HEK293 (cell line): ENCODE measurements at regions not wholly inside any gene's neighbourhood (a gene's known extent, or its start where the extent isn't known, plus 50 kb on each side); places are given as distances from the start of the nearest gene placed in this dataset.

ENCODE experiments used
- CTCF ChIA-PET: fragments of 350-600 bp; formaldehyde crosslinking; extraction: SDS; loops from one replicate; lab custom pipeline; 2021; ENCODE audit warnings: antibody characterized with exemption; lab: Yijun Ruan, JAX
- POLR2A ChIA-PET: fragments of 300-600 bp; formaldehyde crosslinking; extraction: SDS; loops from one replicate; lab custom pipeline; 2020; ENCODE audit warnings: antibody characterized with exemption, inconsistent platforms; lab: Yijun Ruan, JAX
- H3K27ac ChIP-seq: fragments of 200-500 bp; sonication (Bioruptor generic); 2 replicates; pipeline ENCODE4 v1.5.1; 2014; ENCODE audit warnings: low read depth, low read length, control low read depth, inconsistent platforms; ENCODE audit errors: extremely low read depth
- H3K36me3 ChIP-seq, 2 experiments: fragments of 200-500 bp in 1 of 2; sonication (Bioruptor generic) in 1 of 2; 1 replicate in 1 of 2; 2 replicates in 1 of 2; pipeline ENCODE4 v1.5.1; 2014 to 2017; ENCODE audit warnings: inconsistent platforms in 2 of 2, low read length in 2 of 2; ENCODE audit not compliant: control insufficient read depth in 2 of 2, insufficient read depth in 1 of 2
- H3K4me1 ChIP-seq: fragments of 200-500 bp; sonication (Bioruptor generic); 2 replicates; pipeline ENCODE4 v1.5.1; 2014; ENCODE audit warnings: mild to moderate bottlenecking, low read length, inconsistent platforms; ENCODE audit not compliant: control insufficient read depth, insufficient read depth
- H3K4me3 ChIP-seq: 2 replicates; pipeline ENCODE4 v1.5.1; 2011; ENCODE audit warnings: low read depth, mild to moderate bottlenecking, control low read depth, low read length, moderate library complexity
- H3K9me3 ChIP-seq: fragments of 200-500 bp; sonication (Bioruptor generic); 2 replicates; pipeline ENCODE4 v1.5.1; 2014; ENCODE audit warnings: low read depth, low read length, inconsistent platforms; ENCODE audit not compliant: control insufficient read depth, insufficient read depth
- CTCF ChIP-seq: fragments of 450-650 bp; formaldehyde crosslinking; IDR thresholded peaks from 2 replicates; pipeline ENCODE4 v1.5.1; 2016; ENCODE audit warnings: missing biosample characterization, missing genetic modification characterization
- ELK4 ChIP-seq: IDR thresholded peaks from 2 replicates; pipeline ENCODE4 v1.6.1; 2011; ENCODE audit warnings: mild to moderate bottlenecking, low read depth, low read length, borderline replicate concordance
- HOXC10 ChIP-seq: sonication (generic); formaldehyde crosslinking; IDR thresholded peaks from 2 replicates; pipeline ENCODE4 v1.8.1; 2023; ENCODE audit warnings: mild to moderate bottlenecking, missing genetic modification reagents
- MZF1 ChIP-seq: fragments of 450-650 bp; formaldehyde crosslinking; IDR thresholded peaks from 2 replicates; pipeline ENCODE4 v1.5.1; 2017; ENCODE audit warnings: missing biosample characterization, missing genetic modification characterization, borderline replicate concordance
- SALL2 ChIP-seq: fragments of 450-650 bp; formaldehyde crosslinking; IDR thresholded peaks from 2 replicates; pipeline ENCODE4 v1.5.0; 2017; ENCODE audit warnings: missing biosample characterization, mild to moderate bottlenecking, missing genetic modification characterization, borderline replicate concordance
- ZBTB8A ChIP-seq: fragments of 450-650 bp; formaldehyde crosslinking; IDR thresholded peaks from 2 replicates; pipeline ENCODE4 v1.5.1; 2016; ENCODE audit warnings: missing biosample characterization, missing genetic modification characterization
- ZNF140 ChIP-seq: fragments of 450-650 bp; formaldehyde crosslinking; IDR thresholded peaks from 2 replicates; pipeline ENCODE4 v1.5.1; 2016; ENCODE audit warnings: missing biosample characterization, missing genetic modification characterization
- ZNF350 ChIP-seq: fragments of 450-650 bp; formaldehyde crosslinking; IDR thresholded peaks from 2 replicates; pipeline ENCODE4 v1.5.0; 2017; ENCODE audit warnings: missing biosample characterization, mild to moderate bottlenecking, missing genetic modification characterization
- ZNF354C ChIP-seq: fragments of 450-650 bp; formaldehyde crosslinking; IDR thresholded peaks from 2 replicates; pipeline ENCODE4 v1.5.1; 2016; ENCODE audit warnings: missing biosample characterization, missing genetic modification characterization, low read depth, borderline replicate concordance
- ZNF558 ChIP-seq: fragments of 450-650 bp; formaldehyde crosslinking; IDR thresholded peaks from 2 replicates; pipeline ENCODE4 v1.5.1; 2016; ENCODE audit warnings: missing biosample characterization, missing genetic modification characterization
- ZNF600 ChIP-seq: fragments of 450-650 bp; formaldehyde crosslinking; IDR thresholded peaks from 2 replicates; pipeline ENCODE4 v1.5.1; 2016; ENCODE audit warnings: missing biosample characterization, missing genetic modification characterization
- ZNF610 ChIP-seq: fragments of 450-650 bp; formaldehyde crosslinking; IDR thresholded peaks from 2 replicates; pipeline ENCODE4 v1.5.1; 2016; ENCODE audit warnings: missing biosample characterization, missing genetic modification characterization, borderline replicate concordance
- ZNF645 ChIP-seq: fragments of 450-650 bp; formaldehyde crosslinking; IDR thresholded peaks from 2 replicates; pipeline ENCODE4; 2016; ENCODE audit warnings: missing biosample characterization, missing genetic modification characterization
- ZNF677 ChIP-seq: fragments of 450-650 bp; IDR thresholded peaks from 2 replicates; pipeline ENCODE4 v1.5.0; 2018; ENCODE audit warnings: missing biosample characterization, mild to moderate bottlenecking, missing genetic modification characterization, moderate library complexity
- ZNF707 ChIP-seq: fragments of 450-650 bp; formaldehyde crosslinking; IDR thresholded peaks from 2 replicates; pipeline ENCODE4 v1.5.1; 2016; ENCODE audit warnings: missing biosample characterization, missing genetic modification characterization
- ZNF76 ChIP-seq: fragments of 450-650 bp; formaldehyde crosslinking; IDR thresholded peaks from 2 replicates; pipeline ENCODE4; 2016; ENCODE audit warnings: low read depth, missing biosample characterization, missing genetic modification characterization, borderline replicate concordance
- ZNF785 ChIP-seq: fragments of 450-650 bp; formaldehyde crosslinking; IDR thresholded peaks from 2 replicates; pipeline ENCODE4 v1.5.1; 2016; ENCODE audit warnings: missing biosample characterization, missing genetic modification characterization
- TF ChIP-seq, protein P1 (sequence below): fragments of 450-650 bp; formaldehyde crosslinking; IDR thresholded peaks from 2 replicates; pipeline ENCODE4 v1.5.1; 2016; ENCODE audit warnings: missing biosample characterization, missing genetic modification characterization

GRCh38 chr20:52749938-52750337, 222.2 kb upstream of the TSHZ2 start (continued):
- TF ChIP-seq ZNF645 (no peak), ZNF350 (tag by site-specific recombination) (no peak), ZNF677 (tag by site-specific recombination) (no peak)

GRCh38 chr20:52748990-52749389, 223.2 kb upstream of the TSHZ2 start:
- CTCF ChIA-PET: no interaction called here
- H3K4me1 ChIP-seq: no peaks in the 10 kb centered on the region
- POLR2A ChIA-PET: no interaction called here
- H3K36me3 ChIP-seq: no peaks in the 10 kb centered on the region
- no peaks in the 10 kb centered on the region for H3K9me3 ChIP-seq
- TF ChIP-seq ZNF558: no peak
- H3K4me3 ChIP-seq: no peak overlapping the region
- H3K27ac ChIP-seq: no peak overlapping the region

GRCh38 chr20:52748285-52748932, 223.7 kb upstream of the TSHZ2 start:
- Histone ChIP-seq H3K27ac (no peak overlapping the region), H3K36me3 (no peaks in the 10 kb centered on the region), H3K9me3 (no peaks in the 10 kb centered on the region), H3K4me1 (no peaks in the 10 kb centered on the region)
- ChIA-PET CTCF (interaction anchor here (0.6 to 1.7 kb wide), 4 partner anchors 10 to 436 kb away, joined by 3 to 6 read pairs (median 4); no protein-coding TSS in a partner anchor), POLR2A (no interaction called here)
- no peak for TF ChIP-seq ZNF600 (tag by site-specific recombination)
- no peak for TF ChIP-seq CTCF (tag by site-specific recombination)
- no peak for TF ChIP-seq HOXC10 (CRISPR knock-in tag)
- no peak for TF ChIP-seq ZNF610 (tag by site-specific recombination)
- TF ChIP-seq MZF1: no peak
- no peak for TF ChIP-seq ZBTB8A (tag by site-specific recombination)
- TF ChIP-seq ELK4: no peak
- TF ChIP-seq ZNF707 (tag by site-specific recombination): no peak
- no peak for TF ChIP-seq SALL2
- TF ChIP-seq ZNF140 (tag by site-specific recombination): no peak
- TF ChIP-seq ZNF785 (tag by site-specific recombination): no peak
- no peak for TF ChIP-seq ZNF76 (tag by site-specific recombination)
- TF ChIP-seq ZNF354C (tag by site-specific recombination): no peak
- TF ChIP-seq, protein P1, sequence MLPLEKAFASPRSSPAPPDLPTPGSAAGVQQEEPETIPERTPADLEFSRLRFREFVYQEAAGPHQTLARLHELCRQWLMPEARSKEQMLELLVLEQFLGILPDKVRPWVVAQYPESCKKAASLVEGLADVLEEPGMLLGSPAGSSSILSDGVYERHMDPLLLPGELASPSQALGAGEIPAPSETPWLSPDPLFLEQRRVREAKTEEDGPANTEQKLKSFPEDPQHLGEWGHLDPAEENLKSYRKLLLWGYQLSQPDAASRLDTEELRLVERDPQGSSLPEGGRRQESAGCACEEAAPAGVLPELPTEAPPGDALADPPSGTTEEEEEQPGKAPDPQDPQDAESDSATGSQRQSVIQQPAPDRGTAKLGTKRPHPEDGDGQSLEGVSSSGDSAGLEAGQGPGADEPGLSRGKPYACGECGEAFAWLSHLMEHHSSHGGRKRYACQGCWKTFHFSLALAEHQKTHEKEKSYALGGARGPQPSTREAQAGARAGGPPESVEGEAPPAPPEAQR: no peak
- TF ChIP-seq, all 188 proteins: peak for 0
- H3K4me3 ChIP-seq: no peak overlapping the region
